Left ventricle myocardium inferior (tissue), 1 donor: ENCODE measurements at regions not wholly inside any gene's neighbourhood (a gene's known extent, or its start where the extent isn't known, plus 50 kb on each side); places are given as distances from the start of the nearest gene placed in this dataset.

ENCODE experiments used
- DNase-seq: peaks from one replicate; pipeline ENCODE4 v3.0.0-alpha.2; 2020
- H3K27ac ChIP-seq: fragments of 200-600 bp; replicated peaks from 2 replicates; pipeline ENCODE4 v1.8.0; 2021
- H3K27me3 ChIP-seq: fragments of 200-600 bp; 2 replicates; pipeline ENCODE4 v1.8.0; 2021; ENCODE audit warnings: low read depth
- H3K36me3 ChIP-seq: fragments of 200-600 bp; 2 replicates; pipeline ENCODE4 v1.8.0; 2021
- H3K4me1 ChIP-seq: fragments of 200-600 bp; 2 replicates; pipeline ENCODE4 v1.8.0; 2021
- H3K4me3 ChIP-seq: fragments of 200-600 bp; 2 replicates; pipeline ENCODE4 v1.8.0; 2021; ENCODE audit warnings: mild to moderate bottlenecking, moderate library complexity
- H3K9me3 ChIP-seq: fragments of 200-600 bp; replicated peaks from 2 replicates; pipeline ENCODE4 v1.8.0; 2021
- CTCF ChIP-seq: fragments of 200-600 bp; IDR thresholded peaks from 2 replicates; pipeline ENCODE4 v1.8.0; 2021; ENCODE audit warnings: antibody characterized with exemption, mild to moderate bottlenecking, borderline replicate concordance
- intact Hi-C: fragments of 100-400 bp; cut with micrococcal nuclease; formaldehyde crosslinking; loops from one replicate; pipeline ENCODE4 v1.11.0; 2022
- donor health status: DM: no; HTN: yes; CAD: no; lungs with severe emphysema.

- intact Hi-C loops: no loop called here
These were observed 322.4 kb downstream of the BCL11B start for GRCh38 chr14:98949481-98950135.

GRCh38 chr14:98950353-98950895, 321.6 kb downstream of the BCL11B start:
- intact Hi-C loops: no loop called here
- Histone ChIP-seq H3K36me3 (no peaks in the 10 kb centered on the region), H3K9me3 (no peaks in the 10 kb centered on the region), H3K4me1 (no peaks in the 10 kb centered on the region), H3K27me3 (peaks cover 69% of the 10 kb centered on the region), H3K27ac (no peak overlapping the region), H3K4me3 (no peak overlapping the region)
- no peak for DNase-seq
- TF ChIP-seq CTCF: no peak

More at GRCh38 chr14:98949481-98950135, 322.4 kb downstream of the BCL11B start:
- no peaks in the 10 kb centered on the region for H3K36me3 ChIP-seq
- H3K4me3 ChIP-seq: no peak overlapping the region
- H3K27me3 ChIP-seq: peaks cover 71% of the 10 kb centered on the region
- DNase-seq: no peak
- no peak for TF ChIP-seq CTCF
- H3K9me3 ChIP-seq: no peaks in the 10 kb centered on the region
- H3K27ac ChIP-seq: no peak overlapping the region
- H3K4me1 ChIP-seq: no peaks in the 10 kb centered on the region

DNA sequence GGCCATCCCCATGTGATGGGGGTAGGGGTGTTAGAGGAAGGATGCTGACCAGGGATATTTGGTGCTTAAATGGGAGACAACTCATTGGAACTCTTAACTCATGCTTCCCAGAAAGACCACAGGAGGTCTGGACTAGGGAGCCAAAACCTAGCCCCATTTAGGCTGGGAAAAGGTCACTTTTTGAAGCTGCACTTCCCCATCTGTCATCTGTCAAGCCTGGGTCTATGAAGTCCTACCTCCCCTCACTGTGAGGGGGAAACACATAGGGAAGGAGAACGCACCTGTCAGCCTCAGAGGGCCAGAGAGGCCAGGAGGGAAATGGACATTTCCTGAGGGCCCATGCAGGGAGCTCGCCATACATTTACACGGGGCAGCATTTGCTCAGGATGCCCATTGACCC, 321.0 kb downstream of the BCL11B start:
- peaks cover 66% of the 10 kb centered on the region for H3K27me3 ChIP-seq
- no peaks in the 10 kb centered on the region for H3K4me1 ChIP-seq
- no peak overlapping the region for H3K4me3 ChIP-seq
- H3K9me3 ChIP-seq: no peaks in the 10 kb centered on the region
- no peak overlapping the region for H3K27ac ChIP-seq
- TF ChIP-seq CTCF: no peak
- H3K36me3 ChIP-seq: no peaks in the 10 kb centered on the region
- no peak for DNase-seq
- intact Hi-C loops: no loop called here

DNA sequence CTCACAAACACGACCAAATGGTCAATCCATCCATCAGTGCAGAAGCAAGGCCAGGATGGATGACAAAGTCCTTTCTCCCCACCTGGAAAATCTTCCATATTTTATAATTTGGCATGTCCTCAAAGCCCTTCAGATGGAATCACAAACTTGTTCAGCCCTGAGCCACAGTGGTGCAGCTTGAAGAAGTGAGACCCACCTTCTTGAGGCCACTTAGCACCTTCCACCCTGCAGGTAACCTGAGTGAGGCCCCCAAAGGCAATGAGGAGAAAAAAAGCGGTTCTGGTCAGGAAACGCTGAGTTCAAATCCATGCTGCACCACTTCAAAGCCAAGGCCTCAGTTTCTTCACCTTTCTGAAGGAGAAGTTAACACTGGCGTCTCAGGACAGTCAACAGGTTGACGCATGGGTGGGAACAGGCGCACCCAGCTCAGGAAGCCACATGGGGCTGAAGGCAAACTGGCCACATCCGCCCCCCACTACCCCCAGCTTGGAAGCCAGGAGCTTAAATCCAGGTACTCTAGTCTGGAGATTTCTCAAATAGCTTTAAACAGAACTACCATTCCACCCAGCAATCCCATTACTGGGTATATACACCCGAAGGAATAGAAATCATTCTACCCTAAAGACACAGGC, 320.4 kb downstream of the BCL11B start:
- H3K27me3 ChIP-seq: peaks cover 61% of the 10 kb centered on the region
- H3K27ac ChIP-seq: no peak overlapping the region
- no peaks in the 10 kb centered on the region for H3K36me3 ChIP-seq
- no peaks in the 10 kb centered on the region for H3K9me3 ChIP-seq
- no peak for DNase-seq
- intact Hi-C loops: no loop called here
- H3K4me1 ChIP-seq: no peaks in the 10 kb centered on the region
- TF ChIP-seq CTCF: no peak
- H3K4me3 ChIP-seq: no peak overlapping the region

GRCh38 chr14:98952593-98953350, 319.2 kb downstream of the BCL11B start:
- TF ChIP-seq CTCF: no peak
- H3K4me1 ChIP-seq: no peaks in the 10 kb centered on the region
- H3K27ac ChIP-seq: no peak overlapping the region
- no peak for DNase-seq
- H3K36me3 ChIP-seq: no peaks in the 10 kb centered on the region
- no peak overlapping the region for H3K4me3 ChIP-seq
- H3K9me3 ChIP-seq: no peaks in the 10 kb centered on the region
- peaks cover 60% of the 10 kb centered on the region for H3K27me3 ChIP-seq
- intact Hi-C loops: no loop called here
